ENCODE measurements at regions not wholly inside any gene's neighbourhood (a gene's known extent, or its start where the extent isn't known, plus 50 kb on each side); places are given as distances from the start of the nearest gene placed in this dataset.

GRCh38 chr10:125340903-125341302, 180.5 kb upstream of the CTBP2 start:
- TF ChIP-seq POLR2A (IDR thresholded peaks at IDR 0.05) (no peak), CTCF (IDR thresholded peaks at IDR 0.05) (no peak)
